NCI-H187 (cell line): ENCODE measurements at regions not wholly inside any gene's neighbourhood (a gene's known extent, or its start where the extent isn't known, plus 50 kb on each side); places are given as distances from the start of the nearest gene placed in this dataset.
"Not testable (repeated sequence)": the region's sequence is repeated elsewhere in the genome, so short reads cannot be mapped to it uniquely, and the experiment has no call there.

Source experiments
- DNase-seq, 2 experiments: peaks; one replicate each; lab custom pipeline; 2025; lab: John Stamatoyannopoulos, UW

GRCh38 chr1:41980827-41981653 is 62.3 kb upstream of the HIVEP3 start:
- DNase-seq, result no peak

DNA sequence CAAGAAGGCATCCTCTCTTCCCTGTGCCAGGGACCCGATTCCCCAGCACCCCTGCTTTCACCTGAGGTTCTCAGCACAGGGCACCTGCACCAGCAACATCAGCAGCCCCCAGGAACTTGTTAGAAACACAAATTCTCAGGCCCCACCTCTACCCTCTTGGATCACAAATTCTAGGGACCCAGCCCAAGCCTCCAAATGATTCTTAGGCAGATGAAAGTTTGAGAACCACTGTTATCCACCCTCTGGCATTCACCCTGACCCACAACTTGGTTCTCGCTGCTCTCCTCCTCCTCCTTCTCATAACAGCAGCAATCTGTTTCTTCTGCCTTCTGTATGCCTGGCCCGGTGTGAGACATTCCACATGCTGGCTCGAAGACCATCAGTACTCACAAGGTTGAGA is 60.3 kb upstream of the HIVEP3 start:
- DNase-seq, result no peak

- DNase-seq, result peak; percentile 26 to 49
Observed at GRCh38 chr1:41977326-41977725, 58.6 kb upstream of the HIVEP3 start.

GRCh38 chr1:41976671-41977070 is 57.9 kb upstream of the HIVEP3 start:
- no peak for DNase-seq

DNA sequence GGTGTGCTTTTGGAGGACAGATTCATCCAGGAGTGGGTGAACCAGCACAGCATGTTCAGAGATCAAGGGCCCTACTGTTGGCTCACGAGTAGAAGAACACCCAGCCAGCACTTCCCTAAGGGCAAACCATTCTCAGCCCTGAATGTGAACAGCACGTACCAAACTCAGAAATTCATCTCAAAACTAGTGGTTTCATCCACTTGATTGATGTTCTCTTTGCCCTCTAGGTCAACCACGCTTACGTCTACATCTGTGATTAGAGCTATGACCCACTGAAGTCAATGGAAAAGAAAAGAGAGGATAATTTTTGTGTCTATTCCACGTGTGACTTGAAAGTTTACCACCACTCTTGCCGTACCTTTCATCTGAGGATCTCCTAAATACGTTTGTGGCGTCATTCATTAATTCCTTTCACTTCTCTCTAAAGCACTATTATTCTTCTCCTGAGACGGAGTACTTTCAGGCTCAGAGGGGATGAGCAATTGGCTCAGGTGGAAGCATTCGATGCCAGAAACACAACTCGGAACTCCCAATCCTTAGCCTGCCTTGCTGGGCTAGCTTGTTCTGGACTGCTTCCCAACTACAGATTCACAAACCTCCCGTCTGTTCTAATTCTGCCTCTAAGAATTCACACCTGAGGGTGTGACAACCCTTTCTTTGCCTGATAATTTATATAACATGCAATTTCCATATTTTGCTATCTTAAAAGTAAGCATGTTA is 57.3 kb upstream of the HIVEP3 start:
- no peak for DNase-seq

- DNase-seq, result no peak
Observed at GRCh38 chr1:41975121-41975520, 56.4 kb upstream of the HIVEP3 start.

DNA sequence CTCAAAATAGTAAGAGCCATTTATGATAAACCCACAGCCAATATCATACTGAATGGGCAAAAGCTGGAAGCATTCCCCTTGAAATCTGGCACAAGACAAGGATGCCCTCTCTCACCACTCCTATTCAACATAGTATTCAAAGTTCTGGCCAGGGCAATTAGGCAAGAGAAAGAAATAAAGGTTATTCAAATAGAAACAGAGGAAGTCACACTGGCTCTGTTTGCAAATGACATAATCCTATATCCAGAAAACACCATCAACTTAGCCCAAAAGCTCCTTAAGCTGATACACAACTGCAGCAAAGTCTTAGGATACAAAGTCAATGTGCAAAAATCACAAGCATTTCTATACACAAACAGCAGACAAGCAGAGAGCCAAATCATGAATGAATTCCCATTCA is 49.8 kb upstream of the HIVEP3 start:
- DNase-seq, result not testable (repeated sequence)
